ENCODE measurements at regions not wholly inside any gene's neighbourhood (a gene's known extent, or its start where the extent isn't known, plus 50 kb on each side); places are given as distances from the start of the nearest gene placed in this dataset.

GRCh38 chr13:89890806-89891205 lies 1456.7 kb upstream of the MIR17HG start:
- ChIA-PET POLR2A (ENCODE audit: unreplicated experiment) (no interaction called here), CTCF (no interaction called here)
- no peak overlapping the region for H2BK120ac ChIP-seq (ENCODE audit: low read depth, low read length)
- dilution Hi-C loops (cut with HindIII; ENCODE audit: low sequenced_read_pairs, unreplicated experiment) (no loop called here), in situ Hi-C loops (cut with MboI; ENCODE audit: low sequenced_read_pairs) (no loop called here), intact Hi-C loops (cut with micrococcal nuclease) (no loop called here)
- H3K4me3 ChIP-seq (ENCODE audit: insufficient read depth, low read depth, low read length), result no peak overlapping the region
- no peak overlapping the region for H3K14ac ChIP-seq (replicated peaks; ENCODE audit: low read depth, low read length)
- H3K9me3 ChIP-seq (ENCODE audit: control insufficient read depth, insufficient read depth, low read length), result no peaks in the 10 kb centered on the region
- H2AFZ ChIP-seq (replicated peaks; ENCODE audit: low read length, poor library complexity), result no peak overlapping the region
- H4K91ac ChIP-seq (ENCODE audit: insufficient read depth, low read depth, low read length), result no peak overlapping the region
- H2AK9ac ChIP-seq (replicated peaks; ENCODE audit: low read depth, low read length, poor library complexity), result no peak overlapping the region
- no peaks in the 10 kb centered on the region for H3K4me1 ChIP-seq (ENCODE audit: control insufficient read depth, insufficient read depth, low read length)
- no peak overlapping the region for H2AK5ac ChIP-seq (ENCODE audit: low read depth, low read length)
- H3K79me1 ChIP-seq (ENCODE audit: low read depth in 1 of 2, low read length in 2 of 2), result no peaks in the 10 kb centered on the region
- no peak for ATAC-seq (ENCODE audit: low read depth)
- no peak for DNase-seq
- H4K5ac ChIP-seq (ENCODE audit: low read depth, low read length), result no peak overlapping the region
- H3K36me3 ChIP-seq (ENCODE audit: control insufficient read depth, insufficient read depth, low read length), result no peaks in the 10 kb centered on the region
- H3K27ac ChIP-seq (ENCODE audit: insufficient read depth, low read length), result no peak overlapping the region
- H3K27me3 ChIP-seq (ENCODE audit: control insufficient read depth, insufficient read depth, low read length), result no peaks in the 10 kb centered on the region
- H4K8ac ChIP-seq (ENCODE audit: low read depth in 2 of 2, low read length in 2 of 2), result no peak overlapping the region
- no peaks in the 10 kb centered on the region for H3K9me1 ChIP-seq (ENCODE audit: insufficient read depth, low read length)
- TF ChIP-seq RFX5 (IDR thresholded peaks at IDR 0.05; ENCODE audit: low read depth, low read length), result no peak
- TF ChIP-seq POLR2A (IDR thresholded peaks at IDR 0.05; ENCODE audit: low read depth, low read length), result no peak
- TF ChIP-seq RAD21 (IDR thresholded peaks at IDR 0.05; ENCODE audit: low read length), result no peak
- no peak for TF ChIP-seq SMC3 (IDR thresholded peaks at IDR 0.05; ENCODE audit: low read depth, low read length)
- TF ChIP-seq, protein P1, sequence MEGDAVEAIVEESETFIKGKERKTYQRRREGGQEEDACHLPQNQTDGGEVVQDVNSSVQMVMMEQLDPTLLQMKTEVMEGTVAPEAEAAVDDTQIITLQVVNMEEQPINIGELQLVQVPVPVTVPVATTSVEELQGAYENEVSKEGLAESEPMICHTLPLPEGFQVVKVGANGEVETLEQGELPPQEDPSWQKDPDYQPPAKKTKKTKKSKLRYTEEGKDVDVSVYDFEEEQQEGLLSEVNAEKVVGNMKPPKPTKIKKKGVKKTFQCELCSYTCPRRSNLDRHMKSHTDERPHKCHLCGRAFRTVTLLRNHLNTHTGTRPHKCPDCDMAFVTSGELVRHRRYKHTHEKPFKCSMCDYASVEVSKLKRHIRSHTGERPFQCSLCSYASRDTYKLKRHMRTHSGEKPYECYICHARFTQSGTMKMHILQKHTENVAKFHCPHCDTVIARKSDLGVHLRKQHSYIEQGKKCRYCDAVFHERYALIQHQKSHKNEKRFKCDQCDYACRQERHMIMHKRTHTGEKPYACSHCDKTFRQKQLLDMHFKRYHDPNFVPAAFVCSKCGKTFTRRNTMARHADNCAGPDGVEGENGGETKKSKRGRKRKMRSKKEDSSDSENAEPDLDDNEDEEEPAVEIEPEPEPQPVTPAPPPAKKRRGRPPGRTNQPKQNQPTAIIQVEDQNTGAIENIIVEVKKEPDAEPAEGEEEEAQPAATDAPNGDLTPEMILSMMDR (conservative IDR thresholded peaks at IDR 0.05; ENCODE audit: low read depth, low read length), result no peak
- TF ChIP-seq BHLHE40 (IDR thresholded peaks at IDR 0.05; ENCODE audit: low read depth, low read length), result no peak
- TF ChIP-seq FOS (IDR thresholded peaks at IDR 0.05; ENCODE audit: low read depth, low read length), result no peak
- TF ChIP-seq, protein P2, sequence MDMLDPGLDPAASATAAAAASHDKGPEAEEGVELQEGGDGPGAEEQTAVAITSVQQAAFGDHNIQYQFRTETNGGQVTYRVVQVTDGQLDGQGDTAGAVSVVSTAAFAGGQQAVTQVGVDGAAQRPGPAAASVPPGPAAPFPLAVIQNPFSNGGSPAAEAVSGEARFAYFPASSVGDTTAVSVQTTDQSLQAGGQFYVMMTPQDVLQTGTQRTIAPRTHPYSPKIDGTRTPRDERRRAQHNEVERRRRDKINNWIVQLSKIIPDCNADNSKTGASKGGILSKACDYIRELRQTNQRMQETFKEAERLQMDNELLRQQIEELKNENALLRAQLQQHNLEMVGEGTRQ (IDR thresholded peaks at IDR 0.05; ENCODE audit: low read depth, low read length), result no peak
- TF ChIP-seq CHD1 (IDR thresholded peaks at IDR 0.05; ENCODE audit: low read depth, low read length), result no peak
- no peak for TF ChIP-seq RCOR1 (IDR thresholded peaks at IDR 0.05; ENCODE audit: insufficient replicate concordance, low read length)
- no peak for TF ChIP-seq MXI1 (IDR thresholded peaks at IDR 0.05; ENCODE audit: borderline replicate concordance, low read depth, low read length)
- no peak for TF ChIP-seq MAFK (IDR thresholded peaks at IDR 0.05; ENCODE audit: low read depth, low read length)
- TF ChIP-seq MAZ (IDR thresholded peaks at IDR 0.05; ENCODE audit: borderline replicate concordance, low read depth, low read length), result no peak
- no peak for TF ChIP-seq CEBPB (IDR thresholded peaks at IDR 0.05; ENCODE audit: low read depth, low read length)
- TF ChIP-seq, protein P3, sequence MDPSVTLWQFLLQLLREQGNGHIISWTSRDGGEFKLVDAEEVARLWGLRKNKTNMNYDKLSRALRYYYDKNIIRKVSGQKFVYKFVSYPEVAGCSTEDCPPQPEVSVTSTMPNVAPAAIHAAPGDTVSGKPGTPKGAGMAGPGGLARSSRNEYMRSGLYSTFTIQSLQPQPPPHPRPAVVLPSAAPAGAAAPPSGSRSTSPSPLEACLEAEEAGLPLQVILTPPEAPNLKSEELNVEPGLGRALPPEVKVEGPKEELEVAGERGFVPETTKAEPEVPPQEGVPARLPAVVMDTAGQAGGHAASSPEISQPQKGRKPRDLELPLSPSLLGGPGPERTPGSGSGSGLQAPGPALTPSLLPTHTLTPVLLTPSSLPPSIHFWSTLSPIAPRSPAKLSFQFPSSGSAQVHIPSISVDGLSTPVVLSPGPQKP (IDR thresholded peaks at IDR 0.05; ENCODE audit: borderline replicate concordance, low read depth, low read length), result no peak
- H2BK15ac ChIP-seq (ENCODE audit: low read depth, low read length), result no peak overlapping the region
- no peak overlapping the region for H2BK20ac ChIP-seq (ENCODE audit: low read depth, low read length)
- no peak overlapping the region for H3K9ac ChIP-seq (ENCODE audit: low read depth, low read length)
- H3K18ac ChIP-seq (ENCODE audit: low read depth, low read length), result no peak overlapping the region
- no peak overlapping the region for H3K23ac ChIP-seq (ENCODE audit: low read depth, low read length)
- H3K4me2 ChIP-seq (ENCODE audit: low read depth, low read length), result no peak overlapping the region
- no TSS peak for BruUV-seq (replicated peaks)
- no peak overlapping the region for H3K56ac ChIP-seq (ENCODE audit: extremely low read depth, insufficient read depth, low read length)
- H2BK5ac ChIP-seq (ENCODE audit: low read depth, low read length, poor library complexity, severe bottlenecking), result no peak overlapping the region
- no peak overlapping the region for H3K4ac ChIP-seq (ENCODE audit: low read depth, low read length)
- no peaks in the 10 kb centered on the region for H4K20me1 ChIP-seq (ENCODE audit: insufficient read depth, low read length)

Data from IMR-90 (cell line).